ENCODE measurements at regions not wholly inside any gene's neighbourhood (a gene's known extent, or its start where the extent isn't known, plus 50 kb on each side); places are given as distances from the start of the nearest gene placed in this dataset.
A peak's percentile ranks its signal among the peaks of the same experiment; 100 is the strongest.

DNA sequence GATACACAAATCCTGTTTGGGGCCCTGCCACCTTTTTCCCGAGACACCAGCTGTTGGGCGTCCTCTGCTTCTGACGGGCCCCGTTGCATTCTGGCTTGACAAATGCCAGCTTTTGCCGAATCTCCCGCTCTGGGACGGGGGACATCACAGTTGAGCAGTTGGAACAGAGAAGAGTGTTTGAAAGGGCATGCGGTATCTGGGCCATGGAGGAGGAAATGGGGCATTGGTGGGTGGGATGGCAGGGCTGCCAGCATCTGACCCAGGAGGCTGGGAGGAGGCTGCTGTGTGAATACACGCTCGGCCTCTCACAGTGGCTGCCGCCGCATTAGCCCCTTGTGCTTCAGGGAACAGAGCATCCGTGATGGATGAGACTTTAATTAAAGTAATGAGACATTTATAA is 184.3 kb upstream of the TNRC6C start:
- no peak for ATAC-seq (replicated peaks in 1 of 4)
- Histone ChIP-seq H3K4me3 (ENCODE audit: control insufficient read depth in 1 of 2, extremely low read depth in 1 of 2, low read length in 1 of 2) (no peak overlapping the region), H3K9me3 (no peaks in the 10 kb centered on the region), H3K4me1 (ENCODE audit: control insufficient read depth in 1 of 2, extremely low read depth in 1 of 2, insufficient read depth in 2 of 2, low read length in 2 of 2) (peaks cover 0 to 16% of the 10 kb centered on the region in 2 experiments), H3K36me3 (ENCODE audit: control insufficient read depth in 2 of 2, extremely low read depth in 1 of 2, insufficient read depth in 1 of 2, low read length in 1 of 2) (no peaks in the 10 kb centered on the region), H3K27ac (ENCODE audit: low read length) (no peak overlapping the region), H3K27me3 (replicated peaks in 1 of 2; ENCODE audit: control insufficient read depth in 2 of 2, extremely low read depth in 1 of 2, insufficient read depth in 2 of 2, low read length in 1 of 2) (peaks cover 0 to 7% of the 10 kb centered on the region in 2 experiments)
- Mint-ChIP-seq H3K9me3 (no peaks in the 10 kb centered on the region), H3K4me1 (peaks cover 14 to 17% (median 15%) of the 10 kb centered on the region in 3 donors), H3K4me3 (no peak overlapping the region), H3K27ac (no peak overlapping the region), H3K36me3 (no peaks in the 10 kb centered on the region), H3K27me3 (peaks cover 0 to 2% of the 10 kb centered on the region in 2 donors)
- 98% methylated on average over 12 of the region's 13 CpGs for WGBS (ENCODE audit: insufficient coverage)
- POLR2A ChIA-PET: no interaction called here
- CTCF ChIA-PET: interaction anchor here in 1 of 2 donors (1.0 kb wide), 1 partner anchor 184 kb away, joined by 4 read pairs; the partner anchor contains the start of gene TNRC6C
- no peak for DNase-seq

GRCh38 chr17:77778636-77779489 is 179.6 kb upstream of the TNRC6C start:
- Mint-ChIP-seq H3K4me3 (no peak overlapping the region), H3K4me1 (peaks cover 4 to 8% (median 6%) of the 10 kb centered on the region in 3 donors), H3K27me3 (no peaks in the 10 kb centered on the region), H3K27ac (no peak overlapping the region), H3K36me3 (no peaks in the 10 kb centered on the region), H3K9me3 (no peaks in the 10 kb centered on the region)
- H3K4me3 ChIP-seq (ENCODE audit: control insufficient read depth in 1 of 2, extremely low read depth in 1 of 2, low read length in 1 of 2): no peak overlapping the region
- H3K27me3 ChIP-seq (replicated peaks in 1 of 2; ENCODE audit: control insufficient read depth in 2 of 2, extremely low read depth in 1 of 2, insufficient read depth in 2 of 2, low read length in 1 of 2): peaks cover 0 to 10% of the 10 kb centered on the region in 2 experiments
- no peaks in the 10 kb centered on the region for H3K36me3 ChIP-seq (ENCODE audit: control insufficient read depth in 2 of 2, extremely low read depth in 1 of 2, insufficient read depth in 1 of 2, low read length in 1 of 2)
- POLR2A ChIA-PET: no interaction called here
- no peak for ATAC-seq (replicated peaks in 1 of 4)
- H3K27ac ChIP-seq (ENCODE audit: low read length): no peak overlapping the region
- no peaks in the 10 kb centered on the region for H3K9me3 ChIP-seq
- CTCF ChIA-PET: interaction anchor here in 1 of 2 donors (0.6 kb wide), 1 partner anchor 209 kb away, joined by 3 read pairs; no protein-coding TSS in a partner anchor
- peaks cover 1 to 19% of the 10 kb centered on the region in 2 experiments for H3K4me1 ChIP-seq (ENCODE audit: control insufficient read depth in 1 of 2, extremely low read depth in 1 of 2, insufficient read depth in 2 of 2, low read length in 2 of 2)
- 82% methylated on average over 16 of the region's 16 CpGs for WGBS (ENCODE audit: insufficient coverage)
- no peak for DNase-seq

DNA sequence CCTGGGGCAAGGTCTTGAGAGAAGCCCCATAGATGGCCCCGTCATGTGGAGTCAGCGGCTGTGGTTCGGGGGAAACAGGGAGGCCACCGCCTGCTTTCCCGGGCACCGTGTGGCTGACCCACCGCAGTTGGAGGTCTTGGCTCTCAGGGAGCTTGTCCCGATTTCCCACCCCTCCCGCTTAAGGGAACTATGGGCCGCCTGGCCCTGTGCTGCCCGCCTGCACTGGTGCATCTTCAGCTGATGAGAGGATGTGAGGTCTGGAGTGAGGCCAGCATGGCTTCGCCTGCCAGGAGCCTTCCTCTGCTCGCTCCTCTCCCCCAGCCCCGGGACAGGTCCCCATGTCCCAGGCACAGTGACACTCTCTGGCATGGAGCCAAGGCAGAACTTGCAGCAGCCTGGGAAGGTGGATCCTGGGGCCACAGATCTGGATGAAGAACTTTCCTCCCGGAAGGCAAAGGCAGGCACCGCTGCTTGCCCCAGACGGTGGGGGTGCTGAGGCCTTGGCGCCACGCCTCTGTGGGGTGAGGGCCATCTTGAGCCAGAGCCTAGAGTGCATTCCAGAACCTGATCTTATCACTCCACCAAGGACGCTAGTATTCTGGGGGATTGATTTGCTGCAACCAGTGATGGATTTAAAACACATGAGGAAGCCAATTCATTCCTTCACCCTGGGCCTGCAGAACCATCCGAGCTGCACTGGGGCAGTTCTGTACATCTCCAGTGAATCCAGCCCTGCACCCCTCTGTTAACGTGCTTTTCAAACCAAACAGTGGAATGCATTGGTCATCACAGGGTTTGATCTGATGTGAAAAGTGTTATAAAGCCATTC is 178.6 kb upstream of the TNRC6C start:
- ATAC-seq (replicated peaks in 1 of 4): no peak
- Mint-ChIP-seq H3K27ac (no peak overlapping the region), H3K4me3 (no peak overlapping the region), H3K36me3 (no peaks in the 10 kb centered on the region), H3K4me1 (peaks cover 11 to 19% (median 15%) of the 10 kb centered on the region in 3 donors), H3K27me3 (no peaks in the 10 kb centered on the region), H3K9me3 (no peaks in the 10 kb centered on the region)
- no peak for DNase-seq
- 91% methylated on average over 14 of the region's 22 CpGs for WGBS (ENCODE audit: insufficient coverage)
- H3K9me3 ChIP-seq: no peaks in the 10 kb centered on the region
- no peak overlapping the region for H3K27ac ChIP-seq (ENCODE audit: low read length)
- peaks cover 0 to 10% of the 10 kb centered on the region in 2 experiments for H3K27me3 ChIP-seq (replicated peaks in 1 of 2; ENCODE audit: control insufficient read depth in 2 of 2, extremely low read depth in 1 of 2, insufficient read depth in 2 of 2, low read length in 1 of 2)
- POLR2A ChIA-PET: no interaction called here
- H3K4me3 ChIP-seq (ENCODE audit: control insufficient read depth in 1 of 2, extremely low read depth in 1 of 2, low read length in 1 of 2): no peak overlapping the region
- no peaks in the 10 kb centered on the region for H3K36me3 ChIP-seq (ENCODE audit: control insufficient read depth in 2 of 2, extremely low read depth in 1 of 2, insufficient read depth in 1 of 2, low read length in 1 of 2)
- CTCF ChIA-PET: no interaction called here
- peaks cover 2 to 30% of the 10 kb centered on the region in 2 experiments for H3K4me1 ChIP-seq (ENCODE audit: control insufficient read depth in 1 of 2, extremely low read depth in 1 of 2, insufficient read depth in 2 of 2, low read length in 2 of 2)

GRCh38 chr17:77781536-77781935 is 177.0 kb upstream of the TNRC6C start:
- ChIA-PET POLR2A (no interaction called here), CTCF (no interaction called here)
- no peak overlapping the region for H3K4me3 ChIP-seq (ENCODE audit: control insufficient read depth in 1 of 2, extremely low read depth in 1 of 2, low read length in 1 of 2)
- H3K4me3 Mint-ChIP-seq: no peak overlapping the region
- no peak overlapping the region for H3K27ac Mint-ChIP-seq
- H3K4me1 Mint-ChIP-seq: peaks cover 11 to 29% (median 17%) of the 10 kb centered on the region in 3 donors
- no peak overlapping the region for H3K27ac ChIP-seq (ENCODE audit: low read length)
- H3K9me3 ChIP-seq: no peaks in the 10 kb centered on the region
- peaks cover 2 to 45% of the 10 kb centered on the region in 2 experiments for H3K4me1 ChIP-seq (ENCODE audit: control insufficient read depth in 1 of 2, extremely low read depth in 1 of 2, insufficient read depth in 2 of 2, low read length in 2 of 2)
- no peaks in the 10 kb centered on the region for H3K27me3 Mint-ChIP-seq
- DNase-seq: no peak
- no peaks in the 10 kb centered on the region for H3K9me3 Mint-ChIP-seq
- no peaks in the 10 kb centered on the region for H3K36me3 Mint-ChIP-seq
- no CpG with 5 or more reads among the region's 7 CpGs for WGBS (ENCODE audit: insufficient coverage)
- ATAC-seq (replicated peaks in 1 of 4): no peak
- peaks cover 0 to 10% of the 10 kb centered on the region in 2 experiments for H3K27me3 ChIP-seq (replicated peaks in 1 of 2; ENCODE audit: control insufficient read depth in 2 of 2, extremely low read depth in 1 of 2, insufficient read depth in 2 of 2, low read length in 1 of 2)
- H3K36me3 ChIP-seq (ENCODE audit: control insufficient read depth in 2 of 2, extremely low read depth in 1 of 2, insufficient read depth in 1 of 2, low read length in 1 of 2): no peaks in the 10 kb centered on the region

- H3K4me1 ChIP-seq (ENCODE audit: control insufficient read depth in 1 of 2, extremely low read depth in 1 of 2, insufficient read depth in 2 of 2, low read length in 2 of 2): peaks cover 2 to 46% of the 10 kb centered on the region in 2 experiments
- no peaks in the 10 kb centered on the region for H3K27me3 Mint-ChIP-seq
- peaks cover 11 to 29% (median 17%) of the 10 kb centered on the region in 3 donors for H3K4me1 Mint-ChIP-seq
- DNase-seq: no peak
- peak overlapping the region in 1 of 2 donors; percentile 11 for H3K27ac Mint-ChIP-seq
- ChIA-PET CTCF (no interaction called here), POLR2A (no interaction called here)
- no peak overlapping the region for H3K4me3 ChIP-seq (ENCODE audit: control insufficient read depth in 1 of 2, extremely low read depth in 1 of 2, low read length in 1 of 2)
- H3K36me3 Mint-ChIP-seq: no peaks in the 10 kb centered on the region
- WGBS (ENCODE audit: insufficient coverage): 70% methylated on average over 10 of the region's 10 CpGs
- H3K4me3 Mint-ChIP-seq: no peak overlapping the region
- ATAC-seq (replicated peaks in 1 of 4): no peak
- no peaks in the 10 kb centered on the region for H3K9me3 Mint-ChIP-seq
- H3K27me3 ChIP-seq (replicated peaks in 1 of 2; ENCODE audit: control insufficient read depth in 2 of 2, extremely low read depth in 1 of 2, insufficient read depth in 2 of 2, low read length in 1 of 2): peaks cover 0 to 10% of the 10 kb centered on the region in 2 experiments
- H3K27ac ChIP-seq (ENCODE audit: low read length): no peak overlapping the region
- H3K9me3 ChIP-seq: no peaks in the 10 kb centered on the region
- H3K36me3 ChIP-seq (ENCODE audit: control insufficient read depth in 2 of 2, extremely low read depth in 1 of 2, insufficient read depth in 1 of 2, low read length in 1 of 2): no peaks in the 10 kb centered on the region
Measured at GRCh38 chr17:77782201-77782600, 176.3 kb upstream of the TNRC6C start.

DNA sequence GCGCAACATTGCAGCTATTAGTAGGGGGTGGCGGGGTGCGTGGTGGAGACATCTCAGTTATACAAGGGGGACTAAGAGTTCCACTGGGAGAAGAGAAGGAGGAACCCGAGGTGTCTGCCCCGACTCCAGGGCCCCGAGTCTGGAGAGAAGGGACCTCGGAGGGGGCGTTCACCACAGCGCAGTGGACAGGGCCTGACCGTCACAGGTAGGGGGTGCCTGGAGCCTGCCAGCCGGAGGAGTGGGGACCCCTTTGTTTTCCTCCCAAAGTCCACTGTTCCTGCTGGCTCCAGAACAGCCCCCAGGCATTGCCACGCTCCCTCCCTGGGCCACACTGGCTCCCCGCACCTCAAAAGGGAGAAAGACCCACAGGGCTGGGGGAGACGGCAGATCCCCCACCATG is 175.9 kb upstream of the TNRC6C start:
- POLR2A ChIA-PET: no interaction called here
- Mint-ChIP-seq H3K4me3 (no peak overlapping the region), H3K36me3 (no peaks in the 10 kb centered on the region), H3K27me3 (no peaks in the 10 kb centered on the region), H3K4me1 (peaks cover 11 to 29% (median 17%) of the 10 kb centered on the region in 3 donors), H3K27ac (peak overlapping the region in 1 of 2 donors; percentile 11), H3K9me3 (no peaks in the 10 kb centered on the region)
- 89% methylated on average over 13 of the region's 14 CpGs for WGBS (ENCODE audit: insufficient coverage)
- H3K27me3 ChIP-seq (replicated peaks in 1 of 2; ENCODE audit: control insufficient read depth in 2 of 2, extremely low read depth in 1 of 2, insufficient read depth in 2 of 2, low read length in 1 of 2): peaks cover 0 to 10% of the 10 kb centered on the region in 2 experiments
- CTCF ChIA-PET: no interaction called here
- no peak overlapping the region for H3K27ac ChIP-seq (ENCODE audit: low read length)
- no peaks in the 10 kb centered on the region for H3K36me3 ChIP-seq (ENCODE audit: control insufficient read depth in 2 of 2, extremely low read depth in 1 of 2, insufficient read depth in 1 of 2, low read length in 1 of 2)
- ATAC-seq (replicated peaks in 1 of 4): no peak
- no peak overlapping the region for H3K4me3 ChIP-seq (ENCODE audit: control insufficient read depth in 1 of 2, extremely low read depth in 1 of 2, low read length in 1 of 2)
- no peaks in the 10 kb centered on the region for H3K9me3 ChIP-seq
- H3K4me1 ChIP-seq (ENCODE audit: control insufficient read depth in 1 of 2, extremely low read depth in 1 of 2, insufficient read depth in 2 of 2, low read length in 2 of 2): peaks cover 2 to 46% of the 10 kb centered on the region in 2 experiments
- DNase-seq: no peak
